Osteoblast (primary cell): ENCODE measurements at regions not wholly inside any gene's neighbourhood (a gene's known extent, or its start where the extent isn't known, plus 50 kb on each side); places are given as distances from the start of the nearest gene placed in this dataset.

ENCODE experiments used
- DNase-seq: peaks from one replicate; pipeline ENCODE4 v3.0.0; 2011; ENCODE audit warnings: low spot score, mixed read lengths; ENCODE audit not compliant: insufficient read length; ENCODE audit errors: missing footprints
- H2AFZ ChIP-seq: 2 replicates; pipeline ENCODE4 v1.6.0; 2011; ENCODE audit warnings: mild to moderate bottlenecking, low read length
- H3K27ac ChIP-seq: 2 replicates; pipeline ENCODE4 v1.5.1; 2011; ENCODE audit warnings: mild to moderate bottlenecking, low read depth, low read length, moderate library complexity
- H3K27me3 ChIP-seq: 2 replicates; pipeline ENCODE4 v1.6.0; 2012; ENCODE audit warnings: mild to moderate bottlenecking, control low read depth, inconsistent platforms, low read length, moderate library complexity; ENCODE audit not compliant: insufficient read depth
- H3K36me3 ChIP-seq: 2 replicates; pipeline ENCODE4 v1.5.1; 2011; ENCODE audit warnings: mild to moderate bottlenecking, low read length, control low read depth, moderate library complexity; ENCODE audit not compliant: insufficient read depth
- H3K4me1 ChIP-seq: 2 replicates; pipeline ENCODE4 v1.5.1; 2011; ENCODE audit warnings: mild to moderate bottlenecking, low read length, control low read depth, moderate library complexity; ENCODE audit not compliant: insufficient read depth
- H3K4me2 ChIP-seq: 2 replicates; pipeline ENCODE4 v1.6.0; 2011; ENCODE audit warnings: mild to moderate bottlenecking, low read length; ENCODE audit not compliant: insufficient read depth
- H3K4me3 ChIP-seq: fragments of 200-600 bp; sonication (generic); 3 replicates; pipeline ENCODE4 v1.5.1; 2012; ENCODE audit warnings: mild to moderate bottlenecking, low read length, inconsistent platforms; ENCODE audit not compliant: insufficient read depth
- H3K79me2 ChIP-seq: 2 replicates; pipeline ENCODE4 v1.6.0; 2012; ENCODE audit warnings: mild to moderate bottlenecking, low read length, control low read depth, inconsistent platforms; ENCODE audit not compliant: insufficient read depth
- H3K9me3 ChIP-seq: 2 replicates; pipeline ENCODE4 v1.5.1; 2011; ENCODE audit warnings: low read depth, low read length, control low read depth
- H4K20me1 ChIP-seq: 2 replicates; pipeline ENCODE4 v1.6.0; 2012; ENCODE audit warnings: mild to moderate bottlenecking, low read length, control low read depth; ENCODE audit not compliant: insufficient read depth
- CTCF ChIP-seq: IDR thresholded peaks from 2 replicates; pipeline ENCODE4 v1.5.1; 2011; ENCODE audit warnings: mild to moderate bottlenecking, low read depth, low read length, moderate library complexity; ENCODE audit errors: extremely low read depth

- no peak overlapping the region for H2AFZ ChIP-seq
- no peak for DNase-seq
- no peaks in the 10 kb centered on the region for H4K20me1 ChIP-seq
- no peaks in the 10 kb centered on the region for H3K79me2 ChIP-seq
- no peak for TF ChIP-seq CTCF
- no peaks in the 10 kb centered on the region for H3K4me1 ChIP-seq
- no peaks in the 10 kb centered on the region for H3K9me3 ChIP-seq
- H3K36me3 ChIP-seq, result no peaks in the 10 kb centered on the region
- H3K27me3 ChIP-seq, result no peaks in the 10 kb centered on the region
- no peak overlapping the region for H3K27ac ChIP-seq
- H3K4me3 ChIP-seq, result no peak overlapping the region
- no peak overlapping the region for H3K4me2 ChIP-seq
Observed at GRCh38 chr1:68799096-68799495, 302.2 kb upstream of the DEPDC1 start.

GRCh38 chr1:68800182-68800581 lies 303.3 kb upstream of the DEPDC1 start:
- TF ChIP-seq CTCF, result no peak
- Histone ChIP-seq H3K4me2 (no peak overlapping the region), H3K4me1 (no peaks in the 10 kb centered on the region), H3K4me3 (no peak overlapping the region), H3K27ac (no peak overlapping the region), H3K36me3 (no peaks in the 10 kb centered on the region), H3K9me3 (no peaks in the 10 kb centered on the region), H3K79me2 (no peaks in the 10 kb centered on the region), H2AFZ (no peak overlapping the region), H3K27me3 (no peaks in the 10 kb centered on the region), H4K20me1 (no peaks in the 10 kb centered on the region)
- DNase-seq, result no peak

- no peak for TF ChIP-seq CTCF
Observed at GRCh38 chr1:68801440-68801839, 304.6 kb upstream of the DEPDC1 start.

GRCh38 chr1:68805097-68805641 lies 308.3 kb upstream of the DEPDC1 start:
- Histone ChIP-seq H3K27ac (no peak overlapping the region), H3K4me1 (no peaks in the 10 kb centered on the region), H4K20me1 (no peaks in the 10 kb centered on the region), H3K4me3 (no peak overlapping the region), H3K4me2 (no peak overlapping the region), H3K9me3 (no peaks in the 10 kb centered on the region), H3K27me3 (no peaks in the 10 kb centered on the region), H3K79me2 (no peaks in the 10 kb centered on the region), H3K36me3 (no peaks in the 10 kb centered on the region), H2AFZ (no peak overlapping the region)
- DNase-seq, result no peak
- TF ChIP-seq CTCF, result no peak

More at GRCh38 chr1:68801440-68801839, 304.6 kb upstream of the DEPDC1 start:
- Histone ChIP-seq H4K20me1 (no peaks in the 10 kb centered on the region), H3K4me1 (no peaks in the 10 kb centered on the region), H3K79me2 (no peaks in the 10 kb centered on the region), H3K9me3 (no peaks in the 10 kb centered on the region), H2AFZ (no peak overlapping the region), H3K27me3 (no peaks in the 10 kb centered on the region), H3K4me3 (no peak overlapping the region), H3K27ac (no peak overlapping the region), H3K36me3 (no peaks in the 10 kb centered on the region), H3K4me2 (no peak overlapping the region)
- DNase-seq, result no peak
